AG04450 (cell line): ENCODE measurements at regions not wholly inside any gene's neighbourhood (a gene's known extent, or its start where the extent isn't known, plus 50 kb on each side); places are given as distances from the start of the nearest gene placed in this dataset.

ENCODE experiments used
- CTCF ChIA-PET: fragments of 300-600, 350-600 bp; formaldehyde crosslinking; extraction: SDS; loops from one replicate; lab custom pipeline; 2022; ENCODE audit warnings: antibody characterized with exemption, inconsistent platforms; lab: Charles Lee
- POLR2A ChIA-PET: fragments of 350-600 bp; formaldehyde crosslinking; extraction: SDS; loops from one replicate; lab custom pipeline; 2021; ENCODE audit warnings: antibody characterized with exemption, inconsistent platforms; lab: Yijun Ruan, JAX
- DNase-seq: peaks from one replicate; pipeline ENCODE4 v3.0.0-alpha.2; 2011; ENCODE audit warnings: low read depth, low spot score
- H3K27ac ChIP-seq: one replicate; pipeline ENCODE4 v1.5.1; 2012; ENCODE audit warnings: low read depth, low read length, control low read depth
- H3K27me3 ChIP-seq: one replicate; pipeline ENCODE4 v1.6.0; 2012; ENCODE audit warnings: low read length; ENCODE audit not compliant: control insufficient read depth, insufficient read depth
- H3K4me3 ChIP-seq: 2 replicates; pipeline ENCODE4 v1.5.1; 2011; ENCODE audit warnings: mild to moderate bottlenecking, low read depth, low read length, control low read depth
- H3K9me3 ChIP-seq: 2 replicates; pipeline ENCODE4 v1.5.1; 2012; ENCODE audit warnings: low read length; ENCODE audit not compliant: control insufficient read depth, insufficient read depth
- TF ChIP-seq, protein P1 (sequence below): IDR thresholded peaks from 2 replicates; pipeline ENCODE4 v1.5.1; 2011; ENCODE audit warnings: low read depth, low read length, control low read depth, inconsistent platforms

DNA sequence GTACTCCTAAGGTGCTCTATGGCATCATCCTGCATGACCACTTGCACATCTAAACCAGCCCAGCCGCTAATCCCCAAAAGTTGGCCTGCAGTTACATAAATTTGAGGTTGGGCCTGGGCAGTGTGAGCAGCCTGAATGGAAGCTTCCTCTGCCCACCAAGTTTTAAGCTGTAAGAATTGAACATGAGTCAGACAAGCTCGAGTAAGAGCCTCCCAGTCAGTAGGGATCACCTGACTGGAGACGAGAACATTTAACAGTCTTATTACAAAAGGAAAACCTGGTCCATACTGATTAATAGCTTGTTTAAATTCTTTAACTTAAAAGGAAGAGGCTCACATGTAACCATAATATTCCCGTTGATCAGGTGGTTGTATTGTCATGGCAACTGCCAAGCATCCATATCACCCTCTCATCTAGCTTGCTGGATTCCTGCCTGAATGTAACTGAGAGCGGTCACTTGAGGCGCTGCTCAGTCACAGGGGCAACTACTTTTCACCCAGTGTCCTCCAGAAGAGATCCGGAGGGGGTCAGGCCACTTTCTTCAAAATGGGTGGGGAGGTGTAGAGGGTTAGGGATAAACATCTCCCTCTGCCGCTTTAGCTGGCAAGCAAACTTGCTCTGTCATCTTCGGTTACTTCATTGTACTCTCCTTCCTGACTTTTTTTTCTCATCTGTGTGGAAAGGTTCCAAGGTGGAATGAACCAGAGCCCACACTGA, 56.6 kb upstream of the WDR1 start:
- DNase-seq, result no peak
- POLR2A ChIA-PET, result interaction anchor here (2.4 kb wide), 1 partner anchor 56 kb away, joined by 6 read pairs; the partner anchor contains the start of gene WDR1
- TF ChIP-seq, protein P1, sequence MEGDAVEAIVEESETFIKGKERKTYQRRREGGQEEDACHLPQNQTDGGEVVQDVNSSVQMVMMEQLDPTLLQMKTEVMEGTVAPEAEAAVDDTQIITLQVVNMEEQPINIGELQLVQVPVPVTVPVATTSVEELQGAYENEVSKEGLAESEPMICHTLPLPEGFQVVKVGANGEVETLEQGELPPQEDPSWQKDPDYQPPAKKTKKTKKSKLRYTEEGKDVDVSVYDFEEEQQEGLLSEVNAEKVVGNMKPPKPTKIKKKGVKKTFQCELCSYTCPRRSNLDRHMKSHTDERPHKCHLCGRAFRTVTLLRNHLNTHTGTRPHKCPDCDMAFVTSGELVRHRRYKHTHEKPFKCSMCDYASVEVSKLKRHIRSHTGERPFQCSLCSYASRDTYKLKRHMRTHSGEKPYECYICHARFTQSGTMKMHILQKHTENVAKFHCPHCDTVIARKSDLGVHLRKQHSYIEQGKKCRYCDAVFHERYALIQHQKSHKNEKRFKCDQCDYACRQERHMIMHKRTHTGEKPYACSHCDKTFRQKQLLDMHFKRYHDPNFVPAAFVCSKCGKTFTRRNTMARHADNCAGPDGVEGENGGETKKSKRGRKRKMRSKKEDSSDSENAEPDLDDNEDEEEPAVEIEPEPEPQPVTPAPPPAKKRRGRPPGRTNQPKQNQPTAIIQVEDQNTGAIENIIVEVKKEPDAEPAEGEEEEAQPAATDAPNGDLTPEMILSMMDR, result no peak
- Histone ChIP-seq H3K9me3 (no peaks in the 10 kb centered on the region), H3K4me3 (no peak overlapping the region), H3K27me3 (peaks cover 2% of the 10 kb centered on the region), H3K27ac (no peak overlapping the region)
- CTCF ChIA-PET, result interaction anchor here (0.7 to 3.0 kb wide), 5 partner anchors 9 to 230 kb away, joined by 3 to 24 read pairs (median 4); no protein-coding TSS in a partner anchor

DNA sequence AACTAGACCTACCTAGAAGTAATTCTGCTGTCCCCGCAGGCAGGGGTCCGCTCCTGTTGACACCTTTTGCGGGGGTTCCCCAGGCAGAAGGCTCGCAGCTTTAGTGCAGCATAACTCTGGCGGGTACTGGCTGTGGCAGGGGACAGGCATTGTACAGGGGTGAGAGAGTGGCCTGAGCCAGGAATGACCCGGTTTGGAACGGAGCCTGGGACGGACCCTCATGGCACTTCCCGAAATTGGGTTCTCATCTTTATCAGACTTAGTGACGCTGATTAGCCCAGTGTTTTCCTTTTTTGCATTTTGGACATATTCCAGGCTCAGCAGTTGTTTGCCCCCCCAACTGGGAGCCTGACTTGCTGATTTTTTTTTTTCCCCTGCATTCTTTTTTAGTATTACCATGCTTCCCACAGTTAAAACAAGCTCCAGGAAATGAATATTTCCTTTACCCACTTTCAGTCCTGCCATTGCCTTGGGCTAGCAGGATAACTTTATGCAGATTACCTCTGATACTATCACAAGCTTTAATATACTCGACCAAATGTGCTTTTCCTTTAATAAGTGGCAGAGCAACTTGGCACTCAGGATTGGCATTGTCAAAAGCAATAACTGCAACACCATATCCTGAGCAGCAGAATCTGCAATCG, 55.8 kb upstream of the WDR1 start:
- H3K27me3 ChIP-seq, result peaks cover 2% of the 10 kb centered on the region
- no peaks in the 10 kb centered on the region for H3K9me3 ChIP-seq
- DNase-seq, result no peak
- H3K27ac ChIP-seq, result no peak overlapping the region
- ChIA-PET CTCF (interaction anchor here (0.7 to 3.0 kb wide), 5 partner anchors 8 to 231 kb away, joined by 3 to 24 read pairs (median 4); no protein-coding TSS in a partner anchor), POLR2A (interaction anchor here (2.4 kb wide), 1 partner anchor 55 kb away, joined by 6 read pairs; the partner anchor contains the start of gene WDR1)
- no peak overlapping the region for H3K4me3 ChIP-seq
- TF ChIP-seq, protein P1, result no peak

DNA sequence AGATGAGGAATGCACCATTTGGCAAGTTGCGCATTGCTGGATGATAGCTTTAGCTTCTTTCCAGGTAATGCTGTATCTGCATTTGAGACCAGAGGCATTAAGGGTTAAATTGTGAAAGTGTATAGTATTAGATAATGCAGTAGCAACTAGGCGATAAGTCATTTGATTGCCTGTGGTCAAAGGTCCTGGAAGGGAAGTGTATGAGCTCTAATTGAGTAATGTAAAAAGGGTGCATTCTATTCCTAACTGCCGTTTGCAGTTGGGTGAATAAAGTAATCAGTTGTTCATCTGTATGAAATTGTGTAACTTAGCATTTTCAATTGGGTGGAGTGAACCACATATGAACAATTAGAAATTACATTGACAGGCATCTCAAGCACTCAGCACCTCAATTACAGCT, 54.5 kb upstream of the WDR1 start:
- no peak overlapping the region for H3K27ac ChIP-seq
- POLR2A ChIA-PET, result no interaction called here
- no peak for DNase-seq
- H3K9me3 ChIP-seq, result no peaks in the 10 kb centered on the region
- H3K27me3 ChIP-seq, result peaks cover 2% of the 10 kb centered on the region
- TF ChIP-seq, protein P1, result no peak
- H3K4me3 ChIP-seq, result no peak overlapping the region
- CTCF ChIA-PET, result interaction anchor here (1.3 kb wide), 1 partner anchor 367 kb away, joined by 5 read pairs; no protein-coding TSS in a partner anchor

DNA sequence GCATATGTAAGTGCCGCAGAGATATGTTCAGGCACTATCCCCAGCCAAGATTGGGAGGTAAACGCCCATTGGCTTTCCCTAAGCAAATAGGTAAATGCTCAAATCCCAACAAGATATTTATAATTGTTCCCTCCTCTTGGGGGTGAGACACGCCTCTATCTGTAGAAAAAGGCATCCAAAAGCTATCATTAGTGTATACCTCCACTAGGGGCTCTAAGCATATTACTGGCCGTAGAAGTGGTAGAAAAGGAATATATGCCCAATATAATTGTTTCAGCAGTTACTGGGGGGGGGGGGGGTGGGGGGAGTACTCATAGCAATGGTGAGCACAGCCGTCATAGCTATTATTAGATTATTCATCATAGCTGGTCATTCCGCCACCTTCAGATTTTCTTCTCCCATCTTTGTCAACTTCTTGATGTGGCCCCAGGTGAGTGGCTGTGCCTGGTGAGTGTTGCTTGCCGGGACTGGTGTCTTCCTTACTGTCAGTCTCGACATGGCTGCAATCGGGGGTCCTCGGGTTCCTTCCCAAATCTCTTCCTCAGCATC, 53.3 kb upstream of the WDR1 start:
- CTCF ChIA-PET, result no interaction called here

More for the DNA sequence above, 53.3 kb upstream of the WDR1 start:
- Histone ChIP-seq H3K27me3 (peaks cover 2% of the 10 kb centered on the region), H3K27ac (no peak overlapping the region), H3K9me3 (no peaks in the 10 kb centered on the region), H3K4me3 (no peak overlapping the region)
- no peak for DNase-seq
- TF ChIP-seq, protein P1, result no peak
- POLR2A ChIA-PET, result no interaction called here
